ENCODE measurements at regions not wholly inside any gene's neighbourhood (a gene's known extent, or its start where the extent isn't known, plus 50 kb on each side); places are given as distances from the start of the nearest gene placed in this dataset.

DNA sequence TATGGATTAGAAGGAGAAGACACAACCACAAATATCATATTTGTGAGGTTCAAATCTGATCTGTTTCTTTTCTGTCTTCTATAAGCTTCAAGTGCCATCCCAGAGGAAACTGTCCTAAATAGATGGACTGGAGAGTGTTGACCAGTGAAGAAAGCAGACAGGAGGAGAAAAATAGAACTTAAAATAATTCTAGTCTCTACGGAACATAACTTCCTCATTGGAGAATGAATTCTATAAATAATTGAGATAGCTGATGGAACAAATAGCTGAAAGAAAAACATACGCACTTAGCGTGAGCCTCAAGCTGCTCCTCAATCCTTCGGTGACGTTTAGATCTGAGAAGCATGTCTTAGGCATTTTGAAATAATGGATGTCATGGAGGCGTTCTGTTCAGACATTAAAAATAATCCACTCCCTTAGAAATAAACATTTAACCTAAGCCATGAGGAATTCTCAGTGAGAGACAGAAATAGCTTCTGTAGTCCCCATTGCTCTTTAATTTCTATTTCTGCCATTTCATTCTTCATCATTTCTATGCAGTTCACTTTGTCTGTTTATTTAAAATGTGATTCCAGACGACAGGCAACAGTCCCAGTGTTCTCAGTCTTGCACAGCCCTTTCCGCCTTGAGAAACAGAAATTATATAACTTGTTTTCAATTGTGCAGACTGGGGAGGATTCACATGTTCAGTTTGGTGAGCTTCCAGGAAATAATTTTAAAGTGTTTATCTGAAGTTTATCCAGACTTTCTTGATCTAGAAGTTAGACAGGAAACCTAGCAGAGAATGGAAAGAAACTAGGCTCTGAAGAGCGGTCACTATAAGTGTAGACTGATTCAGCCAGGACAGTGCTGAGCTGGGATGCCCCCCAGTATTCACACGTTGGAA is 97.3 kb downstream of the NR1D2 start:
- Histone ChIP-seq H3K27me3 (no peaks in the 10 kb centered on the region), H3K4me1 (replicated peaks in 1 of 2) (peaks cover 4 to 7% of the 10 kb centered on the region in 2 donors), H3K27ac (peak overlapping the region in 4 of 5 donors; percentile 16 to 72 (median 42)), H3K9me3 (replicated peaks in 1 of 3) (no peaks in the 10 kb centered on the region), H3K4me3 (no peak overlapping the region), H3K36me3 (replicated peaks in 1 of 2) (no peaks in the 10 kb centered on the region)
- intact Hi-C loops (cut with DNase I), result no loop called here
- 49 to 56% (median 51%) methylated on average over 10 of the region's 10 CpGs for WGBS, 4 donors
- no peak for TF ChIP-seq POLR2A (IDR thresholded peaks at IDR 0.05)
- TF ChIP-seq, protein P1, sequence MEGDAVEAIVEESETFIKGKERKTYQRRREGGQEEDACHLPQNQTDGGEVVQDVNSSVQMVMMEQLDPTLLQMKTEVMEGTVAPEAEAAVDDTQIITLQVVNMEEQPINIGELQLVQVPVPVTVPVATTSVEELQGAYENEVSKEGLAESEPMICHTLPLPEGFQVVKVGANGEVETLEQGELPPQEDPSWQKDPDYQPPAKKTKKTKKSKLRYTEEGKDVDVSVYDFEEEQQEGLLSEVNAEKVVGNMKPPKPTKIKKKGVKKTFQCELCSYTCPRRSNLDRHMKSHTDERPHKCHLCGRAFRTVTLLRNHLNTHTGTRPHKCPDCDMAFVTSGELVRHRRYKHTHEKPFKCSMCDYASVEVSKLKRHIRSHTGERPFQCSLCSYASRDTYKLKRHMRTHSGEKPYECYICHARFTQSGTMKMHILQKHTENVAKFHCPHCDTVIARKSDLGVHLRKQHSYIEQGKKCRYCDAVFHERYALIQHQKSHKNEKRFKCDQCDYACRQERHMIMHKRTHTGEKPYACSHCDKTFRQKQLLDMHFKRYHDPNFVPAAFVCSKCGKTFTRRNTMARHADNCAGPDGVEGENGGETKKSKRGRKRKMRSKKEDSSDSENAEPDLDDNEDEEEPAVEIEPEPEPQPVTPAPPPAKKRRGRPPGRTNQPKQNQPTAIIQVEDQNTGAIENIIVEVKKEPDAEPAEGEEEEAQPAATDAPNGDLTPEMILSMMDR (IDR thresholded peaks at IDR 0.05), result no peak
- peak in 1 of 7 donors; percentile 32 for DNase-seq

DNA sequence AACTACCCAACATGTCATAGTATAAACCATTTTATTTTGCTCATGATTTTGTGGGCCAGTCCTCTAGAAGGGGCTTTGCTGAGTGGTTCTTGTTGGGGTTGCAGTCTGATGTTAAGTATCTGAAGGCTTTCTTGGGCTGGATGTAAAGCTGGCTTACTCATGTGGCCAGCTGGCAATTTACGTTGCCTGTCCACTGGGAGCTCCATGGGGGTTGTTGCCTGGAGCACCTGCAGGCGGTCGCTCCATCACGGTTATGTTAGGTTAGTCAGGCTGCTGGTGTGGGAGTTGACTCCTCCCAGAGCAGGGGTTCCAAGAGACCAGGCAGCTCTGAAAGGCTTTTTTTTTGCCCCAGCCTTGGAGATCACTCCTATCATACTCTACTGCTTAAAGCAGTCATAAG is 98.1 kb downstream of the NR1D2 start:
- Histone ChIP-seq H3K9me3 (replicated peaks in 1 of 3) (no peaks in the 10 kb centered on the region), H3K27me3 (no peaks in the 10 kb centered on the region), H3K4me1 (replicated peaks in 1 of 2) (peaks cover 4 to 12% of the 10 kb centered on the region in 2 donors), H3K4me3 (no peak overlapping the region), H3K27ac (peak overlapping the region in 2 of 5 donors; percentile 36 to 72), H3K36me3 (replicated peaks in 1 of 2) (no peaks in the 10 kb centered on the region)
- TF ChIP-seq, protein P1 (IDR thresholded peaks at IDR 0.05), result no peak
- TF ChIP-seq POLR2A (IDR thresholded peaks at IDR 0.05), result no peak
- DNase-seq, result no peak
- WGBS, 4 donors, result 80 to 97% (median 91%) methylated on average over 3 to 4 of the region's 4 CpGs
- intact Hi-C loops (cut with DNase I), result no loop called here

DNA sequence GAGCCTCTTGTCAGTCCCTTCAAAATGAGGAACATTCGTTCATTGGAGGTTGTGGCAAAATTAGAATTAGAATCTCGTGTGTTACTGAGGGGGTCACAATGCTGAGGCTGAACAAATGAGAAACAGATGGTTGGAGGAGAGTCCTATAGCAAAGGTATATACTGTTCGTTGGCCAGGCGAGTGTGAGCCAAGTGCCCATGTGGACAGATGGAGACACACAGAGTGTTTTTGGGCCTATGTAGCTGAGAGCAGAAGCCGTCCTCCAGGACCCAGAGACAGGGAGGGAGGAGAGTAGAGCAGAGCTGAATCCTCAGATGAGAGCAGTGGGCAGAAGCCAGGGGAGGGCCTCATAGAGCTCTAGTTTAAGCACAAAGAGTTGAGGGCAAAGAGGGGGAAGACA is 98.9 kb downstream of the NR1D2 start:
- peaks cover 4 to 12% of the 10 kb centered on the region in 2 donors for H3K4me1 ChIP-seq (replicated peaks in 1 of 2)
- H3K27ac ChIP-seq, result no peak overlapping the region
- intact Hi-C loops (cut with DNase I), result no loop called here
- H3K36me3 ChIP-seq (replicated peaks in 1 of 2), result no peaks in the 10 kb centered on the region
- TF ChIP-seq POLR2A (IDR thresholded peaks at IDR 0.05), result no peak
- TF ChIP-seq, protein P1 (IDR thresholded peaks at IDR 0.05), result no peak
- no peak for DNase-seq
- no peak overlapping the region for H3K4me3 ChIP-seq
- WGBS, 4 donors, result 90 to 94% (median 92%) methylated on average over 5 of the region's 5 CpGs
- no peaks in the 10 kb centered on the region for H3K27me3 ChIP-seq
- no peaks in the 10 kb centered on the region for H3K9me3 ChIP-seq (replicated peaks in 1 of 3)

DNA sequence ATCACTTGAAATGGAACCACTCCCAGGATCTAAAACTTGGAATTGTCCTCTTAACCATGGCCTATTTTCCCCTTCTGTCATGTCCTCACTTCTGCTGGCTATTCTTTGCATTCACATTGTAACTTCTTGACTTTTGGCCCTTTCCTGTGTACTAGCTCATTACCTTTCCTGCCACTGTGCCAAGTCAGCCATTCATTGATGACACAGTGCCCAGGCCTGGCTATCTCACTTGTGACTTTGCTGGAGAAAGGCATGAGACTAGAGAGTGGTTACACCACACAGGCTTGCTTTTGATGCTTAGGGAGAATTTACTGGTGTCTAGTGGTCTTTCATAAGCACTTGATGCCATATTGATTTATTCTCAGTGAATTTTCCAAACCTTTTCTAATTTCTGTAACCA is 101.1 kb downstream of the NR1D2 start:
- intact Hi-C loops (cut with DNase I), result no loop called here
- no peak for DNase-seq
- no peak overlapping the region for H3K27ac ChIP-seq
- H3K4me3 ChIP-seq, result no peak overlapping the region
- peaks cover 4 to 12% of the 10 kb centered on the region in 2 donors for H3K4me1 ChIP-seq (replicated peaks in 1 of 2)
- no peaks in the 10 kb centered on the region for H3K27me3 ChIP-seq
- TF ChIP-seq, protein P1 (IDR thresholded peaks at IDR 0.05), result no peak
- TF ChIP-seq POLR2A (IDR thresholded peaks at IDR 0.05), result no peak
- H3K36me3 ChIP-seq (replicated peaks in 1 of 2), result no peaks in the 10 kb centered on the region
- no peaks in the 10 kb centered on the region for H3K9me3 ChIP-seq (replicated peaks in 1 of 3)
